Chondrocyte (in vitro differentiated cells): ENCODE measurements at regions not wholly inside any gene's neighbourhood (a gene's known extent, or its start where the extent isn't known, plus 50 kb on each side); places are given as distances from the start of the nearest gene placed in this dataset.

Source experiments
- DNase-seq: peaks from one replicate; pipeline ENCODE4 v3.0.0; 2021; ENCODE audit warnings: mixed read lengths, low spot score
- H3K27ac Mint-ChIP-seq: one replicate; pipeline ENCODE4 v1.8.0; 2021; ENCODE audit warnings: mild to moderate bottlenecking, moderate library complexity, mixed read lengths; ENCODE audit not compliant: unreplicated experiment
- H3K27me3 Mint-ChIP-seq: 2 replicates; pipeline ENCODE4 v1.8.0; 2021; ENCODE audit warnings: low read depth, mixed read lengths
- H3K36me3 Mint-ChIP-seq: 2 replicates; pipeline ENCODE4 v1.8.0; 2021; ENCODE audit warnings: low read depth, mixed read lengths
- H3K4me1 Mint-ChIP-seq: 2 replicates; pipeline ENCODE4 v1.8.0; 2021; ENCODE audit warnings: low read depth, mild to moderate bottlenecking, mixed read lengths
- H3K4me3 Mint-ChIP-seq: one replicate; pipeline ENCODE4 v1.8.0; 2021; ENCODE audit warnings: mild to moderate bottlenecking, moderate library complexity, mixed read lengths; ENCODE audit not compliant: unreplicated experiment
- H3K9me3 Mint-ChIP-seq: 2 replicates; pipeline ENCODE4 v1.8.0; 2021; ENCODE audit warnings: low read depth, mixed read lengths
- TF ChIP-seq, protein P1 (sequence below): fragments of 200-600 bp; sonication (generic); IDR thresholded peaks from 2 replicates; pipeline ENCODE4 v1.5.0; 2021; ENCODE audit warnings: antibody characterized with exemption, mild to moderate bottlenecking, moderate library complexity

DNA sequence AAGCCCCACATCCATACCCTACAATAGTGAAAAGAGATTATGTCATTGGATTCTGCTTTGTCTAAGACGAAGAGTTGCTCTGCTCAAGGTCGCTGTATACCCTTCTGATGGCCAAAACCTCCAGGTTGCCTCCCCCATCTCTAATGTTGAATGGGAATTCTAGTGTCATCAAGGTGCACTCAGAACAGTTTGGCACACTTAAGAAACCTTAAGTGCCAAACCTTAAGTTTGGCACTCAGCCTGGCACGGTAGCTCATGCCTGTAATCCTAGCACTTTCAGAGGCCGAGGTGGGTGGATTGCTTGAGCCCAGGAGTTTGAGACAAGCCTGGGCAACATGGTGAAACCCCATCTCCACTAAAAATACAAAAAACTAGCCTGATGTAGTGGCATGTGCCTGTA, 1245.6 kb upstream of the SEL1L start:
- H3K4me3 Mint-ChIP-seq: no peak overlapping the region
- no peak for DNase-seq
- TF ChIP-seq, protein P1, sequence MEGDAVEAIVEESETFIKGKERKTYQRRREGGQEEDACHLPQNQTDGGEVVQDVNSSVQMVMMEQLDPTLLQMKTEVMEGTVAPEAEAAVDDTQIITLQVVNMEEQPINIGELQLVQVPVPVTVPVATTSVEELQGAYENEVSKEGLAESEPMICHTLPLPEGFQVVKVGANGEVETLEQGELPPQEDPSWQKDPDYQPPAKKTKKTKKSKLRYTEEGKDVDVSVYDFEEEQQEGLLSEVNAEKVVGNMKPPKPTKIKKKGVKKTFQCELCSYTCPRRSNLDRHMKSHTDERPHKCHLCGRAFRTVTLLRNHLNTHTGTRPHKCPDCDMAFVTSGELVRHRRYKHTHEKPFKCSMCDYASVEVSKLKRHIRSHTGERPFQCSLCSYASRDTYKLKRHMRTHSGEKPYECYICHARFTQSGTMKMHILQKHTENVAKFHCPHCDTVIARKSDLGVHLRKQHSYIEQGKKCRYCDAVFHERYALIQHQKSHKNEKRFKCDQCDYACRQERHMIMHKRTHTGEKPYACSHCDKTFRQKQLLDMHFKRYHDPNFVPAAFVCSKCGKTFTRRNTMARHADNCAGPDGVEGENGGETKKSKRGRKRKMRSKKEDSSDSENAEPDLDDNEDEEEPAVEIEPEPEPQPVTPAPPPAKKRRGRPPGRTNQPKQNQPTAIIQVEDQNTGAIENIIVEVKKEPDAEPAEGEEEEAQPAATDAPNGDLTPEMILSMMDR: no peak
- H3K4me1 Mint-ChIP-seq: no peaks in the 10 kb centered on the region
- no peak overlapping the region for H3K27ac Mint-ChIP-seq
- no peaks in the 10 kb centered on the region for H3K9me3 Mint-ChIP-seq
- H3K36me3 Mint-ChIP-seq: no peaks in the 10 kb centered on the region
- H3K27me3 Mint-ChIP-seq: peaks cover 3% of the 10 kb centered on the region

DNA sequence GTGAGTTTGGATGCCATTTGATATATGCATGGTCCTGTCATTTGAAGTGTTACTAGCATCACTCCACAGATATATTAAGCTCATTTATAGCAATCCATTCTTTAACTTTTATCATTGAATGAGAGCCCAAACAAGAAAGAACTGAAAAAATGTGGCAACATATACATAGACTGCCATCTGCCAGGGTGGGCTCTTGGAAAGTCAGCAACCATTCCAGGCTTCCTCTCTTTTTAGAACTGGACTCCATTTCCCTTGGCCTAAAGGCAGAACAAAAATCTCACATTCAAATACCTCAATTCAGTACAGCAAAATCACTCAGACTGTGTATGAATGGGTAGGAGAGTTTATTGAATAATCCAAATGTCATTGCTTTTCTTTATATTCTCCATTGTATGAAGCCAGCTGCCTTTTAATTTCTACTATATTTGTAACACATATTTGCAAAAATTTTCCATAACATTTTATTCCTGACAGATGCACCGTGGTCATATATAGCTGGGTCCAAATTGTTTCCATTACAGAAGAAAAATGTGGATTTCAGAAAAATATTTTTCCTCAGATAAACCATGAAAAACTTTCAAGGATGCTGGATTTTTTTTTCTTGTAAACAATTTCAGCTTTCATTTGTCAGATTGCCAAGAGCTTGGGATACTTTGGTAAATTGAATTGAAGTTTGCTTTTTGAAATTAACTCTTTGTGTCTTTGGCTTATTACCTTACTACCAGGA, 1252.3 kb upstream of the SEL1L start:
- TF ChIP-seq, protein P1: no peak
- H3K4me3 Mint-ChIP-seq: no peak overlapping the region
- DNase-seq: no peak
- H3K4me1 Mint-ChIP-seq: no peaks in the 10 kb centered on the region
- peaks cover 3% of the 10 kb centered on the region for H3K27me3 Mint-ChIP-seq
- no peaks in the 10 kb centered on the region for H3K9me3 Mint-ChIP-seq
- H3K27ac Mint-ChIP-seq: no peak overlapping the region
- H3K36me3 Mint-ChIP-seq: no peaks in the 10 kb centered on the region

DNA sequence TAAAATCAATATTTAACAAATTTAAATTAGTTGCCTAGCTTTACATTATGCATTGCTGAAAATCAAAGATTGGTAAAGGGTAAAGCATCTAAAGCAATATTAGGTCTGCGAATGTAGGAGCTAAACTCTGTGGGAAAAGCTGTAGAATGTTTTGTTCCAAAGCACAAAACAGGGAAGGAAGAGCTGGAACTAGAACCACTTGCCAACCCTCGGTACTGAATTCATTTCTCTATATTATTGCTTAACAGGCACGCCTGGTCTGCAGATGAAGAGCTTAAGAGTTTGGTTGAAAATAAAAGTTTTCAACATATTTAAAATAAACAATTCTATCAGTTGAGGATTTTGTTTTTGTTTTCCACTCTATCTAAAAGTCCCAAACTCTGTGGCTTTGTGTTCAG, 1252.8 kb upstream of the SEL1L start:
- no peaks in the 10 kb centered on the region for H3K4me1 Mint-ChIP-seq
- no peak overlapping the region for H3K4me3 Mint-ChIP-seq
- TF ChIP-seq, protein P1: no peak
- H3K36me3 Mint-ChIP-seq: no peaks in the 10 kb centered on the region
- H3K27ac Mint-ChIP-seq: no peak overlapping the region
- DNase-seq: no peak
- no peaks in the 10 kb centered on the region for H3K9me3 Mint-ChIP-seq
- H3K27me3 Mint-ChIP-seq: peaks cover 3% of the 10 kb centered on the region

DNA sequence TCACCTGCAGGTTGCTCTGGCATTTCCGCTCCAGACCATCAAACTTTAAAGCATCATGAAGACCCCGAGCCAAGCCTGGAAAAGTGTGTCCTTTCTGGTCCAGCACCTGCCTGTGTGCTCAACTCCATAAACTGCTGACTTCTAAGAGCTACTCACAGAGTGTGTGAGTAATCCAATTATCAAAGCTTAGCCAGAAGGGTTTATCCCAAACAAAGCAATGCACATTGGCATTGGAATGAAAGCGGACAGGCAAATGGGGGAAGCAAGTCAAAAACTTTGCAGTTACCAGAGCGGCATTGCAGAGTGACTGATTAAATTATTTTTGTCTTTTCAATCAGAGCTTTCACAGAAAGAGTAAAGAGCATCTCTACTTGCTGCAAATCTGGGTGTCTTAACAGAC, 1262.4 kb upstream of the SEL1L start:
- no peak for DNase-seq
- Mint-ChIP-seq H3K27me3 (peaks cover 2% of the 10 kb centered on the region), H3K4me3 (no peak overlapping the region), H3K4me1 (no peaks in the 10 kb centered on the region), H3K9me3 (no peaks in the 10 kb centered on the region), H3K36me3 (no peaks in the 10 kb centered on the region), H3K27ac (no peak overlapping the region)
- TF ChIP-seq, protein P1: no peak

DNA sequence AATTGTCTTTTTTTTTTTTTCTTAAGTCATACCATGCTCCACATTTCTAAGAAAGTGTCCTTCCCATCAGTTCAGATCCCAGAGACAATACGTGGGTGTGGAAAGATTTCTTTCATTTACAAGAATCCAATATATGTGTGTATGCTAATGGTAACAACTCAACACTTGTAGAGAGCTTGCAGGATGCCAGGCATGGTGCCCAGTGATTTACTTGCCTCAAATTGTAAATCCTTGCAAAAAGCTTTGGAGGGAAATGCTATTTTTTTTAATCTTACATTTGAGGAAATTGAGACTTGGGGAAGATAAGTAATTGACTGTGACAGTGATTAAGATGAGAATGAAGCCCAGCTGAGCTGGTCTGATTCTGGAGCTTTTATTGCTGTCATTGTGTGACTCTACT, 1264.6 kb upstream of the SEL1L start:
- peaks cover 2% of the 10 kb centered on the region for H3K27me3 Mint-ChIP-seq
- DNase-seq: no peak
- H3K4me3 Mint-ChIP-seq: no peak overlapping the region
- TF ChIP-seq, protein P1: no peak
- no peaks in the 10 kb centered on the region for H3K4me1 Mint-ChIP-seq
- no peaks in the 10 kb centered on the region for H3K36me3 Mint-ChIP-seq
- H3K9me3 Mint-ChIP-seq: peaks cover 4% of the 10 kb centered on the region
- H3K27ac Mint-ChIP-seq: no peak overlapping the region
